SK-N-DZ (cell line): ENCODE measurements at regions not wholly inside any gene's neighbourhood (a gene's known extent, or its start where the extent isn't known, plus 50 kb on each side); places are given as distances from the start of the nearest gene placed in this dataset.
"Not testable (repeated sequence)": the region's sequence is repeated elsewhere in the genome, so short reads cannot be mapped to it uniquely, and the experiment has no call there.

Experiments
- DNase-seq: peaks from one replicate; pipeline ENCODE4 v3.0.0-alpha.2; 2015; ENCODE audit warnings: low spot score

DNA sequence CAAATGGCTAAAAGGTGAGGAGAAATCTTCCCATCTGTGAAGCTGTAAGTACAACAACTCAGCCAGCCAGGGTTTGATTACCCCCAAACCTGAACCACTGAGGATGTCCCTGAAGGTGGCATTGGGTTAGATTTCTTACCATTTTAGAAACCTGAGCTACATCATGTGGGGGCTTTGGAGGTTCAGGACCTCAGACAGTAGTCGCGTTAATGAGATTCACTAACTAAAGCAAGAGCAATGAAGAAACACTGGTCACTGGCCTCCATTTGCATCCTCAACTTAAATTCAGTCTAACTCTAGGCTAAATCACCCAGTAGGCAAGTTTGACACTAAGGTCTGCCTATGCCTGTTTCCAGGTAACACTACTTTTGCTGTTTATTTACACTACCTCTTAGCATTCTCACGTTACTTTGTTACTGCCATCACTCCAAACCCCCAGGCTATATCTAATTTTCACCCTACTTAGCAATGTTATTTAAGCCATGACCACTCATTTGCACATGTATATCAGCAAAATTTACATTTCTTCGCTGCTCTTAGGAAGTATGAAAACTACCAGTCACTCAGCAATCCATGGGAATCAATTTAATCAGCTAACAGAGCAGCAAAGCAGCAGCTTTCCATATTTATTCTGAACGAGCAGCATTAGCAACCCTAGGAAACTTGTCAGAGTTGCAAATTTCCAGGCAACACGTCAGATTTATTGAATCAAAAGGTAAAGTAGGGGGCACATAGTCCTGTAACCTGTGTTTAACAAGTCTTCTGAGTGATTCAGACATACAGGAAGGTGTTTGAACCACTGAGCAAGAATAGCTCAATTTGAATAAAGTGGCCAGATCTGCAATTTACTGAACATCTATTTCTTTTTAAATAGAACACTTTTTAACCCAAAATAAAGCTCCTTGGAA, 788.4 kb upstream of the SORCS1 start:
- no peak for DNase-seq

DNA sequence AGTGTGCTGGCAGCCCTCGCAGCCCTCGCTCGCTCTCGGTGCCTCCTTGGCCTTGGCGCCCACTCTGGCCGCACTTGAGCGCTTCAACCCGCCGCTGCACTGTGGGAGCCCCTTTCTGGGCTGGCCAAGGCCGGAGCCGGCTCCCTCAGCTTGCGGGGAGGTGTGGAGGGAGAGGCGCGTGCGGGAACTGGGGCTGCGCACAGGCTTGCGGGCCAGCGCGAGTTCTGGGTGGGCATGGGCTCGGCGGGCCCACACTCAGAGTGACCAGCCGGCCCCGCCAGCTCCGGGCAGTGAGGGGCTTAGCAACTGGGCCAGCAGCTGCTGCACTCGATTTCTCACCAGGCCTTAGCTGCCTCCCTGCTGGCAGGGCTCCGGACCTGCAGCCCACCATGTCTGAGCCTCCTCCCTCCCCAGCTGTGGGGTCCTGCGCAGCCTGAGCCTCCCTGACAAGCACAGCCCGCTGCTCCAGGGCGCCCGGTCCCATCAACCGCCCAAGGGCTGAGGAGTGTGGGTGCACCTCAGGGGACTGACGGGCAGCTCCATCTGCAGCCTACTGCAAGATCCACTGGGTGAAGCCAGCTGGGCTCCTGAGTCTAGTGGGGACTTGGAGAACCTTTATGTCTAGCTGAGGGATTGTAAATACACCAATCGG, 786.0 kb upstream of the SORCS1 start:
- DNase-seq = not testable (repeated sequence)

DNA sequence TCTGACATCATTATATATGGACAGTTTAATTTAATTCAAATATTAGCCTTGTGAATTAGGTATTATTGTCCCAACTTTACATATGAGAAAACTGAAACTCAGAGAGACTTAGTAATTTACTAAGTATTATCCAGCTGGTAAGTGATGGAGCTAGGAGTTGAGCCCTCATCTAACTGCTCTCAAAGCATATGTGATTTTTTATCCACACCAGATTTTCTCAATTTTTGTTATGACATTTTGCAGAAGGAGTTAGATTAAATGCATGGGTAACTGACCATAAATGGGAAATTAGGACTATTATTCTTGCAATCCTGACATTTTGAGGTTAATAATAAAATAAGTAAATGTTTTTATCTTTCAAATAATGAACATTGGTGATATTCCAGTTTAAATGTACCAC, 778.3 kb upstream of the SORCS1 start:
- no peak for DNase-seq

DNA sequence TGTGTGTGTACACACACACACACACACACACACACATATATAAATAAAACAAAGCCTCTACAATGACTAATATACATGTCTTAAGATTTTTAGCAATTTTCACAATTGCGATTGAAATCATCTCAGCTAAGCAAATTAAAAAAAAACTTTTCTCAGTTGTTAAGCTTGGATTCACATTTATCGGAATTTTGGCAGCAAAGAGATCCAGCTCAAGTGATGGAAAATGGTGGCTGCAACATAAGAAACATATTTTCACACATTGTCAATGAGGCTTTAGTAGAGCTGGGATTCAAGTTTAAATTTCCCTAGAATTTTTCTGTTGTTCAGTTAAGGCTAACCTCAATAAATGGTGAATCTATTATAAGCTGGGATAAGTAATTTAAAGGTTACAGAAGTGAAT, 768.6 kb upstream of the SORCS1 start:
- no peak for DNase-seq

DNA sequence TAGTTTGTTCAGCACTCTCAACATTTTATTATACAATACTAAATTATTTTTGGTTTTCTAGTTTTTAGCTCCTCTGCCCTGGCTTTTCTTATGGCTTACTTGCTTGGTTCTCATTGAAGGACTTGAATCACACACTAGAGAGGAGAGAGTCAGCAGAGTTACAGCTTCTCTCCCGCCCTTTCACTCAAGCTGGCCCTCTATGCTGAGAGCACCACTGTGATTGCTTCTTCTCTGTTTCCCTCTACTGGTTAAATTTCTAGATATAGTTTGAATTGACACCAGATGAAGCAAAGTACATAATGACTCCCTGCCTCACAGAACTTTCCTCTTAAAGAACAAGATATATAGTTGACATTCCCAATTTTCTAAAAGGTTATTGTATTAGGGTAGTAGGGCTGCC, 767.3 kb upstream of the SORCS1 start:
- DNase-seq = no peak

DNA sequence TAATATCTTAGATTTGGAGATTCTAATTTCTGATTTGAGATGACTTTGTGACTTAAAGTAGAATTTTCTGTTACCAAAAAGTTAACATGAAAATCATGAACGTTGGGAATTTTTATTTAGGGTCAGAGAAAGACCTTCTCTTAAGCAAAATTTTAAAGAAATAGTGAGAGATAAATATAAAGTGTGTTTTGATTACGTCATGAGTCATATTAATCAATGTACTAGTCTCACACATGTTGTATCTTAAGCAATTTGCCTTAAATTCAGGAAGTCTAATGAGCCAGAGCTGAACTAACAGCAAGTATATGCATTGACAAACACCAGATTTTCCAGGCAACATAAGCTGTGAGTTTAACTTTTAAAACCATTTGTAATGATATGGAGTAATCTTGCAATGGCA, 765.5 kb upstream of the SORCS1 start:
- DNase-seq = no peak

DNA sequence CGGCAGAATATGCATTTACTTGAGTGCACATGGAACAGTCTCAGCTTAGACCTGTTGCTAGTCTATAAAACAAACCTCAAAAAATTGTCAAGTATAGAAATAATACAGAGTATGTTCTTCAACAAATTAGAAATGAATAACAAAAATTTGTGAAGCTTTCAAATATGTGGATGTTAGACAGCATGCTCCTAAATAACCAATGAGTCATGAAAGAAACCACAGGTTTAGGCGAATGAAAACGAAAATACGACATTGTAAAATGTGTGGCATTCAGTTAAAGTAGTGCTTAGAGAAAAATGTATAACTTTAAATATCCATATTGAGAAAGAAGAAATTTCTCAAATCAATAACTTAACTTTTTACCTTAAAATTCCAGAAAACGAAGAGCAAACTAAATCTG, 760.0 kb upstream of the SORCS1 start:
- no peak for DNase-seq

DNA sequence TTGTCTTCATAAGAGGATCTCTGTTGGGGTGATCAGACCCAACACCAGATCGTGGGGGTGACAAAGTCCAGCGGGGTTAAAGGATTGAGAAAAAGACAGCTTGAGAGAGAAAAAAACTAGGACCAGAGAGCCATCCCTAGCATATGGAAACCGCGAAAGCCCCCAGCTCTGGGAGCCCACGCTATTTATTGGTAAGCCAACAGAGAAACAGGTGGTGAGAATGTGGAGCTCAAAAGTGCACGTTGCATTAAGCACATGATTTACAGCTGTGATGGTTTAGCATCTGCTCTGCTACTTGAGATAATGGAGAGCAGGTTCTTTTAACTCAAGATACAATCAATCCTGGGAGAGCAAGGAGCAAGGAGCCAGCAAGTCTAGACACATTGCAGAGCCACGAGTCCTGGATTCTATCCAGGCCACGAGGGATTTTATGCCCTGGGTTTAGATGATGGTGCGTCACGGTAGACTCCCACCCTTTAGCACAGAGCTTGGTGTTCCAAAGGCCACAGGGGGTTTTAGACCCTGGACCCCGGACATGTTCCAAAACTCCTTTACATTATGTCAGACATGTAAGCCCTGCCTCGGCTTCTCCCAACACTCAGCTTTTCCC, 755.2 kb upstream of the SORCS1 start:
- DNase-seq = peak; percentile 99

DNA sequence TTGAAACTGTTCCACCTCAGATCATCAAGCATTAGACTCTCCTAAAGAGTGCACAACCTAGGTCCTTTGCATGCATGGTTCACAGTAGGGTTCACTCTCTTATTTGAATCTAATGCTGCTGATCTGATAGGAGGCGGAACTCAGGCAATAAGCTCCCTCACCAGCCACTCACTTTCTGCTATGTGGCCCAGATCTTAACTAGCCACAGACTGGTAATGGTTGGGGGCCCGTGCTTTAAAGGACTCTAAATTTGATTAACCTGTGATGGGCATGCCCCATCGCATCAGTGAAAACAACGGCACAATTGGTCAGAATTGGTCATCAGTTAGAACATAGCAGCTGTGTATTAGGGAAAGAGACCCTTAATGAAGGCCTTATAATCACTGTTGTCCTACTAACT, 753.7 kb upstream of the SORCS1 start:
- peak; percentile 98 for DNase-seq

DNA sequence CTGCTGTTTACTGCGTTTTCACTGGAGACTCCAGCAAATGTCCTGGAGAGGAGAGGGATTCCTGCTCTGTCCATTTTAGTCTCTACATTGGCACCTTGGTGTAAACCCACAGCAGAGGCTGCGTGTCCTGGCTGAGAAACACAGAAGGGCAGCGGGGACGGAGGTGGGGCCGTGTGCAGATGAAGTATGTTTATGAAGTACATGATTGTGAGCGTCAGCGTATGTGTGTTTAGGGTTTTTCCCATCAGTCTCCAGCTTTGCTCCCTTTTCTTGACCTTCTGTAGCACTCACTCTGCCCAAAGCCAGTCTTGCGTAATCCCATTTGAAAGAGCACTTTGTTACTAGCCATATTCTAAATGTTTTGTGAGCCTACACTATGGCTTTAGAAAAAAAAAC, 750.7 kb upstream of the SORCS1 start:
- peak; percentile 44 for DNase-seq

DNA sequence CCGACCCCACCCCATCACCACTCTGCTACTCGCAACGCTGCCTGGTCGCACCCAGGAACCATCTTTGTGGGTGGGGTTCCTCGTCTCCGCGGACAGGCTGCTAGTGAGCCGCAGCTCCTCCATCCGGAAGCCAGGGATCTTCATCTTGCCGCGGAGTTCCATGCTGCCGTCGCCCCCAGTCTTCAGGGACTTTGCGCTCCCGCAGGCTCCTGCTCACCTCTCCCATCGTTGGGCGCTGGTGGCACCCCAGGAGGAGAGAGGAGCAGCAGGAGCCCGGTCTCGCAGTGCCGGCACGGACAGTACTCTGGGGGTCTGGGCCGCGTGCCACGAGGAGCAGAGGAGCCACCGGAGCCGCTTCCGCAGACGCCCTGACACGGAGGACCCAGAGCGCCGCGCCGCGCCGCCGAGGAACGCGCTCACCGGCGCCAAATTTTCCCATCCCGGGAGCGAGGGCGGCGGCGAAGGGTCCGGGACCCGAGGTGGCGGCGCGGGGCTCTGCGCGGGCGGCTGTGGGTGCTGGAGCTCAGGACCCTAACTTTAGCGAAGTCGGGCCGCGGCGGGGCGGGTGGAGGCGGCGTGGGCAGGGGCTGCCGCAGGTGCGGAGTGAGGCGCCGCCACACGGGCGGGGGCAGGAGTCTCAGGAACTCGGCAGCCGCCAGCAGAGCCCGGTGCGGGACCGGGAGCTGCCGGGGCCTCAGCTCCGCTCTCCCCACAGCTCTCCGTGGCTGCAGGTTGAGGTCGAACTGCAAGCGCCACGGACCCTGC, 750.1 kb upstream of the SORCS1 start:
- peak; percentile 25 for DNase-seq

DNA sequence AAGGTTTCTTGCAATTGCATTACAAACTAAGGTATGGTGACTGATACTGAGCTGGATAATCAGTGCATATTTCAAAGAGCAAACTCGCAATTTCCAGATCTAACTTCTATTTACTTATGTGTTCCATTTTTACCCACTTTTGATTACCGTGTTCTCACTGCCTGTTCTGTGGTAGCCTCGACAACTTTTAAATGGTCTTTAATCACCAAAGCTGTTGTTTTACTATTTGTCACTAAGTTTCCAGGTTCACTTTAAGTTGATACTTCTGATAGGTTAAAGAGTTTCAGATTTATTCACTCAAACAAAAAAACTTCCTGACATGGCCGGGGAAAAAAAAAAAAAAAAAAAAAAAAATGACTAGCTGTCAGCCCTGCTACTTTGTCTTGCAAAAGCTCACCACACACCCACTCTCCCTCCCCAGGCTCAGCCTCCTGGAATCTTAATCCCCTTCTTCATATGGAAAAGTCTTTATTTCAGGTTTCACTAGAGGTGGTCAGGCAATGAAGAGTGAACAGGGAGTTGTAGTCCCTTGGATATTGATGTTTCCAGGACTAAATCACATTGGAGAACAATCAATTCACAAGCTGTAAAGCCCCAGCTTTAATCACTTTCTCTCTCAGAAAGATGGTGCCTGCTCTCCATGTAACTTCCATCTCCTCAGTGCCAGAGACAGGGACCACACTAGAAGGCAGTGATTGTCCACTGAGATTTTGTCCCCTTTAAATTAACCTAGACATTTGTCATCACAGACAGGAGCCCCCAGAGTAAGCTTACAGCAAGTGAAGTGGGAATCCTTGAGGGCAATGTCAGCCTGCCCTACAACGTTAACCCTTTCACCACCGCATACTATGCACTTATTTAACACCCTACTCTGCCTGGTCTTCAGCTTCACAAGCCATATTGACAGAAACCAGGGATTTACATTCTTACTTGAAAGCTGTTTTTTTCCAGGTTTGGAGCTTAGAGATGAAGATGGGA, 749.1 kb upstream of the SORCS1 start:
- DNase-seq = peak; percentile 90

DNA sequence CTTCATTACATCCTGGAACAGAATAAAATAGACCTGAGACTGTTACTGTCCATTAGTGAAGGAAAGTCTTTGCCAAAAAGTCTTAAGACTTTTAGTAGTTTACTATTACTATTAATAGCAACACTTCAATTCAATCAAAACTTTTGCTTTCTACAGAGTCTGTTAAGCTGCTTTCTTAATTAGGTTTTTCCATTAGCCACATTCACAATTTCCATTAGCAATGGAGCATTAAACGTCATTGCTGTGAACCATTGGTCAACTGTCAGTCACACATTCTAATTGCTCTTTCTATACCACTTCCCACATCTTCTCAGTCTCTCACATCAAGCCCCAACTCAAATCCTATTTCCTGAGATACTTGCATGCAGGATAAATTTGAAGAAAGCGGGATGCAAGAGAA, 736.6 kb upstream of the SORCS1 start:
- DNase-seq = no peak

DNA sequence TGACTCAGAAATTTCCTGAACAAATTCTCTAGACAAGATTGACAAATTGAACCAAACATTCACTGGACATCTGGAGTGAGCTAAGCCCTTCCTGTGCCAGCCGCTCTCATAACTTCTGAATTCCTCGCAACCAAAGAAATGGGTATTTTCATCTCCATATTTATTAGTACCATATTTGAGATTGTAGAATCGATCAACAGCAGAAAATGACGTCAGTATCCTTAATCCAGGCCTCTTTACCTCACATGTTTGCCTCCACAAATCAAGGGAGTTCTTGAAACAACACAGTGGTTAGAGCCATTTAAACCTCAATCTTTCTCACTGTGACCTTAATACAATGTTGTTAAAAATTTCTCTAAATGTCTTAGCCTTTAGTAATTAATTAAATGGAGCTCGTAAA, 735.6 kb upstream of the SORCS1 start:
- no peak for DNase-seq

DNA sequence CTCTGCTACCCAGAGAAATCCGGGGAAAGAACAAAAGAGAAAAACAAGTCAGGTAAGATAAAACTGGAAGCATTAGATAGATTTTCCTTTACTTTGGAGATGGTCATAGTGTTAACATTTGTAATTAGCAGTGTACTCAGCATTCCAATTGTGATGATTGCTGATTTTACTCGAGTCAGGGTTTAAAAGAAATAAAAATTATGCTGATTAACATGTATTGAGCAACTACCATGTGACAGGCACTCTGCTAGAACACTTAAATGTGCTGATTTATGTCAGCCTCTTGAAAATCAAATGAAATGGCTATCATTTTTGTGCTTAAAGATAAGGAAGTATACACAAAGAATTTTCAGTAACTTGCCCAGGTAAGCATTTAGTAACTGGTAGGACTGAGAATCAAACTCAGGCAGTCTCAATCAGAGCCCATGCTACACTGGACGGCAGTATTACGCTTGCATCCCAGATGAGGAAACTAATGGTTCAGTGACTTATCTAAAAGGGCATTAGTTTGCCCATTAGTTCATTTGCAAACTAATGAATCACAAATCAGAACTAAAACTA, 735.1 kb upstream of the SORCS1 start:
- DNase-seq = no peak

DNA sequence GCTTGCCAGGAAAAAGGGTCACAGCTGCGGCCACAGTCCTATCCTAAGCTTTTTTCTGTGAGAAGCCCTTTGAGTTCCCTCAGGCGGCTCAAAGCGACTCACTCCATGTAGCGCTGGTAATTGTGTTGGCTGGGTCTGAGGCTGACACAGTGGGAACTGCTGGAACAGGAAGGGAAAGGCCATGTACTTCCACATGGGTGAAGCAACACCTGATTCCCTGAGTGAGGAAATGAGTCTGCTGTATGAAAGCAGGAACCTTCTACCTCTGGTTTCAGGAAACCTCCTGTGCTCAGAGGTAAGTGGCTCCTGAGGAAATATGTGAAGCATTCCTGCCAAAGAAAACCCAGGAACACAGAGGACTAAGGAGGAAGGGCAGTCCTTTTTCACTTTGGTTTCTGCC, 734.6 kb upstream of the SORCS1 start:
- DNase-seq = no peak

DNA sequence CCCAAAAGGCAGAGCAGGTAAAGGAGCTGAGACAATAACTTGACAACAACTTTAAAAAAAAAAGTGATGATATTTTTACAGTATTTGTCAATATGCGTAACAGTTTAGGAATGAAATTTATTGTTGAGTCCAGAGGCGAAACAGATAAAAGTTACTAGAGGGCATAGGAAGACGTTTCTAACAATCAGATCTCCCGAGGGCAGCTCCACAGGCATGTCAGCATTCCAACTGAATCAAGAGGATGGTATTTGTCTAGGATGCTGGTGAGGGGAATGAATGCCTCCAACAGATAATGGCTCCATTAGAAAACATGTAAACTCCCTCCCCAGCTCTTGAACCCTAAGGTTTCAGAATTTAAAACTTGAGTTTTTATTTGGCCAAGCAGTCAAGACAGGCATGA, 733.9 kb upstream of the SORCS1 start:
- no peak for DNase-seq

DNA sequence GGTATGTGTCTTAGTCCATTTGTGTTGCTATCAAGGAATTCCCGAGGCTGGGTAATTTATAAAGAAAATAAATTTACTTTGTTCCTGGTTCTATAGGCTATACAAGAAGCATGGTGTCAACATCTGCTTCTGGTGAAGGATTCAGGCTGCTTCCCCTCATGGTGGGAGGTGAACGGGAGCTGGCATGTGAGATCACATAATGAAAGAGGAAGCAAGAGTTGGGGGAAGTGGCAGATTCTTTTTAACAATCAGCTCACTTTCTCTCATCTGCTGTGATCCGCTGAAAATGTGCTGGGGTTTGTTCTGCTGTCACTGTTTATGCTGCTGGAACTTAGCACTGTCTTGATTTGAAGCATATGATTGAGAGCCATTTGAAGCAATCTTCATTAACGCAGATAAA, 730.0 kb upstream of the SORCS1 start:
- no peak for DNase-seq

DNA sequence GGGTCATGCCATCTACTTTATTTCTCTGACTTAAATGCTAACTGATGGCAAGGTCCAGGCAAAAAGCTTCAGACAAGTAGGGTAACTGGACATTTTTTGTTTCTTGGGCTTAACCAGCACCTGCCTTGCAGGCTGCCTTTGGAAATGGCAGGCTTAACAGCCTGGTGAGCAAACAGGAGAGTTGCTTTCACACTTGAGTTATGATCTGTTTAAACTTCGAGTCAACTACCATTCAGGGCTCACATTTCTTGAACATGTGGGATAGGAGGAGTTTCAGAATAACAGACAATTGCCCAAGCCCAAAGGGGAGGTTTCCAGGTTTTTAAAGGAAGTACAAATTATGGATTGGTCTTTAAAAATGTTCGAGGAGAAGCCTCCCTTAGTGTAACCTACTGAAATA, 724.6 kb upstream of the SORCS1 start:
- DNase-seq = no peak

DNA sequence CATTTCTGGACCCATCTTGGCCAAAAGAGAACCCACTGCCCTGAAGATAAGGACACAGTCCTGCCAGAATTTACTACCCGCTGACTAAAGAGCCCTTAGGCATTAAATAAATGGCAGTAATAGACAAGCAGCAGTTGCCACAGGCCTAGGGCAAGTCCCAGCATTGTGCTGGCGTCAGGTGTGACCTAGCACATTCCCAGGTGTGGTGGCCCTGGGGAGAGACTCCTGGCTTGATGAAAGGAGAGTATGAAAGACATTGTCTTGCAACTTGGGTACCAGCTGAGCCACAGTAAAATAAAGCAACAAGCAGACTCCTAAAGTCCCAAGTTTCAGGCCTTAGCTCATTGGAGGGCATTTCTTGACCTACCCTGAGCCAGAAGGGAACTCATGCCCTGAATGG, 715.7 kb upstream of the SORCS1 start:
- no peak for DNase-seq

DNA sequence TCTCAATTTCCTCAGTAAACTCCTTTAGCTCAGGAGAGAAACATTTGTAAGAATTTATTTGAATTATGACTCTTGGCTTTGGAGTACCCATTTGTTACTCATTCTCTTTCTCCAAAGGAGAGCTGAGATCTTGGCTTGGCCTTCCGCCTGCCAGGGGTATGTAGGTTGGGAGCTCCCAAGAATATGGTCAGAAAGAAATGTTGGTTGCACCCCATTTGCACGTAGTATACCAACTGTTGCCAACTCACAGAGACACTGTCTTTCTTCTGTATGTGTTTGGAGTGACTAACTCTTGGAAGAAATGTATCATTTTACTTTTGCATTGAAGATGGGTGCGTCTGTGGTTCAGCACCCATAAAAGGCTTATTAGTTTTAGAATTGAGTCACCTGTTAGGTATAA, 708.5 kb upstream of the SORCS1 start:
- DNase-seq = no peak
